GM23338 (cell line): ENCODE measurements at regions not wholly inside any gene's neighbourhood (a gene's known extent, or its start where the extent isn't known, plus 50 kb on each side); places are given as distances from the start of the nearest gene placed in this dataset.

Experiments used
- EZH2phosphoT487 ChIP-seq: fragments of 200-600 bp; sonication (generic); IDR thresholded peaks from one replicate; pipeline ENCODE4 v1.8.1; 2018; ENCODE audit warnings: antibody characterized with exemption; ENCODE audit not compliant: unreplicated experiment
- JUNB ChIP-seq: IDR thresholded peaks from one replicate; pipeline ENCODE4 v1.6.1; 2016; ENCODE audit warnings: antibody characterized with exemption; ENCODE audit not compliant: unreplicated experiment
- POLR2AphosphoS5 ChIP-seq: IDR thresholded peaks from 2 replicates; pipeline ENCODE4 v1.6.1; 2016; ENCODE audit warnings: antibody characterized with exemption, low read depth
- TF ChIP-seq, protein P1 (sequence below), 2 experiments: fragments of 200-600 bp in 1 of 2; sonication (generic) in 1 of 2; conservative IDR thresholded peaks; 2 replicates each; pipeline versions ENCODE4 v1.5.1 to v1.6.1; 2016 to 2017; ENCODE audit warnings: antibody characterized with exemption in 2 of 2, low read depth in 2 of 2, mild to moderate bottlenecking in 2 of 2, moderate library complexity in 1 of 2

DNA sequence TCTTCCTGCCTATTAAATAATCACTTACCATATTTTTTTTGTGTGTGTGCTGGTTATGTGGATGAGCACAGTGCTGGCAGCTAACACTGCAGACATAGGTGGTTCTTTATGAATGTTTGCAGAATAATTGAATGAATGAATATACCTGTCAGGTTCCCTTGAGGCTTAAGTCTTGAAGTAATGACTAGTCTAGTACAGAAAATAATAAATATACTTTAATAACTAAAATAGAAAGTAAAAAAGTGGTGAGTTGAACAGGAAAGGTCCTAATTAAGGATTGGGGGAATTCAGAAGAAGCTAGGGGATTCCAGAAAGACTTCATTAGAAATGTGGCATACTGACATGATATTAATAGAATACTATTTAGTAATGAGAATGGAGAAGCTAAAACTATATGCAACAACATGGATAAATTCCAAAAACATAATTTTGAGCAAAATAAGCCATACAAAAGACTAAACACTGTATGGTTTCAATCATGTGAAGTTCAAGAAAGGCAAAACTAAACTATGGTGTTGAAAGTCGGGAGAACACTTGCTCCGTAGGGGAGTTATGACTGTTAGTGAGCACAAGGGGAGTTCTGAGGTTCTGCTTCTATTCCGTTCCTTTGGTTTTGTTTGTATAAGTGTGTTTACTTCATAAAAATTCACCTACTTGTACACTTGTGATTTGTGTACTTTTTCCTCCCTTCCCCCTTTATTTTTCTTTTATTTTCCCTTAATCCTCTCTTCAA lies 464.6 kb downstream of the MTX2 start:
- no peak for TF ChIP-seq JUNB
- TF ChIP-seq, protein P1, sequence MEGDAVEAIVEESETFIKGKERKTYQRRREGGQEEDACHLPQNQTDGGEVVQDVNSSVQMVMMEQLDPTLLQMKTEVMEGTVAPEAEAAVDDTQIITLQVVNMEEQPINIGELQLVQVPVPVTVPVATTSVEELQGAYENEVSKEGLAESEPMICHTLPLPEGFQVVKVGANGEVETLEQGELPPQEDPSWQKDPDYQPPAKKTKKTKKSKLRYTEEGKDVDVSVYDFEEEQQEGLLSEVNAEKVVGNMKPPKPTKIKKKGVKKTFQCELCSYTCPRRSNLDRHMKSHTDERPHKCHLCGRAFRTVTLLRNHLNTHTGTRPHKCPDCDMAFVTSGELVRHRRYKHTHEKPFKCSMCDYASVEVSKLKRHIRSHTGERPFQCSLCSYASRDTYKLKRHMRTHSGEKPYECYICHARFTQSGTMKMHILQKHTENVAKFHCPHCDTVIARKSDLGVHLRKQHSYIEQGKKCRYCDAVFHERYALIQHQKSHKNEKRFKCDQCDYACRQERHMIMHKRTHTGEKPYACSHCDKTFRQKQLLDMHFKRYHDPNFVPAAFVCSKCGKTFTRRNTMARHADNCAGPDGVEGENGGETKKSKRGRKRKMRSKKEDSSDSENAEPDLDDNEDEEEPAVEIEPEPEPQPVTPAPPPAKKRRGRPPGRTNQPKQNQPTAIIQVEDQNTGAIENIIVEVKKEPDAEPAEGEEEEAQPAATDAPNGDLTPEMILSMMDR (conservative IDR thresholded peaks at IDR 0.05; ENCODE audit: low read depth in 2 of 2): no peak
- no peak for TF ChIP-seq POLR2AphosphoS5
- no peak for TF ChIP-seq EZH2phosphoT487
